Retinal pigment epithelial cell (primary cell): ENCODE measurements at regions not wholly inside any gene's neighbourhood (a gene's known extent, or its start where the extent isn't known, plus 50 kb on each side); places are given as distances from the start of the nearest gene placed in this dataset.

Experiments used
- DNase-seq: peaks from one replicate; pipeline ENCODE4 v3.0.0-alpha.2; 2010; ENCODE audit warnings: low read depth
- H3K4me3 ChIP-seq: 2 replicates; pipeline ENCODE4 v1.5.1; 2011; ENCODE audit warnings: mild to moderate bottlenecking, low read length, control low read depth, moderate library complexity
- TF ChIP-seq, protein P1 (sequence below): conservative IDR thresholded peaks from 2 replicates; pipeline ENCODE4 v1.5.1; 2011; ENCODE audit warnings: low read depth, low read length, control low read depth, inconsistent platforms

DNA sequence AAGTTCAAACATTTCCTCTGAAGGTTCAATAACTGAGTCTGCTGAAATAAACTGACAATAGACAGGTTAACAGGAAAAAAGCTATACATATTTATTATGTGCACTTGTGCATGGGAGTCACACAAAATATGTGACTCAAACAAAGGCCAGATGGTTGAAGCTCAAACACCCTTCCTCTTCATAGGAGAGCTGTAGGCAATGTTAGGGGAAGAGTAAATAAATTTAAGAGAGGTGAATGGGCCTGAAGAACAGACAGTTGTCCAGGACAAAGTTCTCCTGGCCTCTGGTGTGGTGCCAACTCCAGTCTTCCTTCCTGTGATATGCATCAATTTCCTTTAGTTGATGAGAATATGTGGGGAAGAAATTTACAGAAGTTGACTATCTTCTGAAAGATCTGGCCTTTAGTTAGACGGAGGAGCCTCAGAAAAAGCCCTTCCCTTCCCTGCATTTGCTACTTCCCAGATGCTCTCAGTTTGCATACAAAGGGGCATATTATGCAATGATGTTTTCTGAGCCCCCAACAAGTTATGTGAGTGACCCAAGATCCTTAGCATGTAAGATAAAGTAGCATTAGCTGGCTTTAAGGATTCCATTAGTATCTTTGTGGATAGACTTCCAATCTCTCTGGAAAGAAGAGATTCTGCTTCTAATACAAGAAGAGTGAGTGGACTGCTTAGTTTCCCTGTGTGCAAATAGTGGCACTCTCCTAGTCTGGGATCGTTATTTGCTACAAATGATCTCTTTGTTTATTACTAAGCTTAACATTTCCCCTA is 96.4 kb upstream of the IGSF10 start:
- TF ChIP-seq, protein P1, sequence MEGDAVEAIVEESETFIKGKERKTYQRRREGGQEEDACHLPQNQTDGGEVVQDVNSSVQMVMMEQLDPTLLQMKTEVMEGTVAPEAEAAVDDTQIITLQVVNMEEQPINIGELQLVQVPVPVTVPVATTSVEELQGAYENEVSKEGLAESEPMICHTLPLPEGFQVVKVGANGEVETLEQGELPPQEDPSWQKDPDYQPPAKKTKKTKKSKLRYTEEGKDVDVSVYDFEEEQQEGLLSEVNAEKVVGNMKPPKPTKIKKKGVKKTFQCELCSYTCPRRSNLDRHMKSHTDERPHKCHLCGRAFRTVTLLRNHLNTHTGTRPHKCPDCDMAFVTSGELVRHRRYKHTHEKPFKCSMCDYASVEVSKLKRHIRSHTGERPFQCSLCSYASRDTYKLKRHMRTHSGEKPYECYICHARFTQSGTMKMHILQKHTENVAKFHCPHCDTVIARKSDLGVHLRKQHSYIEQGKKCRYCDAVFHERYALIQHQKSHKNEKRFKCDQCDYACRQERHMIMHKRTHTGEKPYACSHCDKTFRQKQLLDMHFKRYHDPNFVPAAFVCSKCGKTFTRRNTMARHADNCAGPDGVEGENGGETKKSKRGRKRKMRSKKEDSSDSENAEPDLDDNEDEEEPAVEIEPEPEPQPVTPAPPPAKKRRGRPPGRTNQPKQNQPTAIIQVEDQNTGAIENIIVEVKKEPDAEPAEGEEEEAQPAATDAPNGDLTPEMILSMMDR = no peak
- H3K4me3 ChIP-seq = no peak overlapping the region
- no peak for DNase-seq

DNA sequence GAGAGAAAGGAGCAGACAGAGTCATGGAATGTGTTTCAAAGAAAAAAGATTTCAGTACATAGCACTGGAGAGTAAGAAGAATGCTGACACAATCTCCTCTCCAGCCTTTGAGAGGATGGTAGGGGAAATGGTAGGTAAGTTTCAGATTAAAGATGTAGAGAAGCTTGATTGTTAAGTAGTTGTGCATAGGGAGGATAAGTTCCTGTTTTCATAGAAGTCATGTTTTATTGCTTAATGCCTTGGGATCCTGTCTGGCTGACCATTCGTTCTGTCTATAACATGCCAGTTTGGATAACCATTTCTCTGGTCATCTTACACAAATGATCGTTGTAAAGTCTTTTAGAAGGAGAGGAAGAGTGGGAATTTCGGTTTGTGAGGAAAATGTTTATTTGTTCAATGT is 95.7 kb upstream of the IGSF10 start:
- DNase-seq = no peak
- TF ChIP-seq, protein P1 = no peak
- H3K4me3 ChIP-seq = no peak overlapping the region

DNA sequence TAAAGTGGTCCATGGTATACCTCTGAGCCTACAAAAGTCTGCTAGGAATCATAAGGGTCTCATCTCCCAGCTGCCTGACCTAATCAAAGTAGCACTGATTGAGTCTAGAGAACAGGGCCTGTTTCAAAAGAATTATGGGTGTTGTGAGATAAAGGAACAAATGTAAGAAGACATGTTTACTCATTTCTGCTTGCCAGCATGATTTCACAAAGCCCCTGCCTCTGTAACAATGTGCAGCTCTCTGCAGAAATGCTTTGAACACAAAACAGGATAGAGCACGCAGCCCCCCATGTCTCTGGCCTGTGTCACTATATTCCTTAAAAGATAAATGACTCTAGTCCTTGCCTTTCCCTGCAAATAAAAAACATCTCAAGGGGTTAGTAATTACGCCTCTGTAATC is 94.7 kb upstream of the IGSF10 start:
- no peak for DNase-seq
- H3K4me3 ChIP-seq = no peak overlapping the region
- TF ChIP-seq, protein P1 = no peak

DNA sequence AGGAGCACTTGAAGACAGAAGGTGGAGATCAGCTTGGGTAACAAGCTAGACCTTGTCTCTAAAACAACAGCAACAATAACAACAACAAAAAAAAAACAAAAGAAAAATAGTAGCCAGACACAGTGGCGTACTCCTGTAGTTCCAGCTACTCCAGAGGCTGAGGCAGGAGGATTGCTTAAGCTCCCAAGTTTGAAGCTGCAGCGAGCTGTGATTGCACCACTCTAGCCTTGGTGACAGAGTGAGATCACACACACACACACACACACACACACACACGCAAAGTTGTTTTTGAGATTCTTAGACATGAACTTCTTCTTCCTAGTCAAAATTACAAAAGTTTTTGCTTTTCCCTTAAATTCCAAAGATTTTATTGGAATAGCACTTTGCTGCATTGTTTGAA is 93.0 kb upstream of the IGSF10 start:
- DNase-seq = no peak
- H3K4me3 ChIP-seq = no peak overlapping the region
- TF ChIP-seq, protein P1 = no peak

DNA sequence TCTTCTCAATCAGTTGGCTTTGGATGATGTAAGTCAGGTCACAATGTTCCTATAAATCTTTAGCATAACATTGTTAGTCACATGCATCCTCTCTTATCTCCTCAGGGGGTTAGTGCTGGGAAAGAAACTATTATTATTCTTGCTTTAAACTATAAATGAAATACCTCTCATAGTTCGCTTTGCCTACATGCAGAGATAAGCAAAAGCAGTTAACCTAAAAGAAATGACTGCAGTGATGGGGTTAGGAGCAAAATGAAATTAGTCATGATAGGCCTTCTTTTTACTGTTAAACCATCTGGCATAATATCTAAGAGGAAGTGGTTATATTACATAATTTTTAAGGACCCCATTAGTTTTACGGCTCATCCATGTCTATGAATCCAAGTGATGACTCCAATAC is 91.7 kb upstream of the IGSF10 start:
- DNase-seq = no peak
- TF ChIP-seq, protein P1 = no peak

DNA sequence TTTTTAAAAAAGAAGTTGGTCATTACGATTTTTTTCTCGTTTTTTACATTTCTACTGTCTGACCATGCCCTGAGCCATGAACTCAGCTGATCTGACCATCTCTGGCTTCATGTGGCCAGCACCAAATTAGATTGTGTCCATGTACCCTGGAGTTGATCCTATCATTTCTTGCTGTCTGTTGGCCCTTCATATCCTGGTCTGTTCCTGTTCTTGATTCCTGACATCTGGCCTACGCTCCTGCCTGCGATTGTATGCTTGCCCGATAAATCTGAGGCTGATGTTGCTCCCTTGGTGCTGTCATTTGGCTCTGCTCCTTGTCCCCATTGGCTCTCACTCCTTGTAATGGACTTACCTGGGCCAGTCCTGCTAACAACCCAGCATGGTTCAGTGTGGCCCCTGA is 89.8 kb upstream of the IGSF10 start:
- no peak overlapping the region for H3K4me3 ChIP-seq
- TF ChIP-seq, protein P1 = no peak
- DNase-seq = no peak

More for the DNA sequence above, 91.7 kb upstream of the IGSF10 start:
- H3K4me3 ChIP-seq = no peak overlapping the region

DNA sequence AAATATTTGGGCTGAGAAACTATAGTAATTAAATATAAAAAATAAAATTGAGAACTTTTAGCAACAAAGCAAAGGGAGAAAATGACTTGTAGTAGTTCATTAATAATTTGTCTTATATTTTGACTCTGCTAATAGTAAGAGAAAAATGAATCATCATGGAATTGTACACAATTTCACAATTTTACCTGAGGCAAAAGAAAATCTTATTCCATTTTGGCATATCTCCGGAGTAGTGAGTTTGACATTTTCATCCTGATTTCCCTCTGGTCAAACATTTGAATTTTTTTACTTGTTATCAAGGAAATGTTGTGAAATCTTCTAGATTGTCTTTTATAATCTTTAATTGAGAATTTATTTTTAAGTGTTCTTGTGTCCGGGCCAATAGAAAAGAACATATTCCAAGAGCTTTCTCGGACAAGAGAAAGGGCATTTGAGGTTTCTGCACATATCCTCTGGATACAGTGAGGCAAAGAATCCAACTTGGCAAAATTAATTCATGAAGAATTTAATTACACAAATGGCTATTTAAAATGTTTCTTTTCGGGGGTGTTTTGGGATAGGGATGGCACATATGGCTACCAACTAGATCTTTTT is 89.3 kb upstream of the IGSF10 start:
- no peak overlapping the region for H3K4me3 ChIP-seq
- TF ChIP-seq, protein P1 = no peak
- DNase-seq = no peak
